Mesenchymal stem cell (in vitro differentiated cells and primary cell): ENCODE measurements at regions not wholly inside any gene's neighbourhood (a gene's known extent, or its start where the extent isn't known, plus 50 kb on each side); places are given as distances from the start of the nearest gene placed in this dataset.

Experiments
- DNase-seq: peaks from one replicate; pipeline ENCODE4 v3.0.0-alpha.2; 2013
- H2AFZ ChIP-seq: one replicate; pipeline ENCODE4 v1.6.1; 2013; ENCODE audit warnings: low read depth, mild to moderate bottlenecking, control low read depth, inconsistent platforms, low read length, moderate library complexity
- H2AK5ac ChIP-seq: 2 replicates; pipeline ENCODE4 v1.6.1; 2013; ENCODE audit warnings: low read length, moderate library complexity, mild to moderate bottlenecking, inconsistent platforms; ENCODE audit not compliant: severe bottlenecking
- H2BK120ac ChIP-seq: one replicate; pipeline ENCODE4 v1.6.1; 2013; ENCODE audit warnings: low read depth, mild to moderate bottlenecking, inconsistent platforms, low read length, moderate library complexity
- H2BK12ac ChIP-seq, 2 experiments: one replicate each; pipeline ENCODE4 v1.6.1; 2013; ENCODE audit warnings: inconsistent platforms in 2 of 2, low read length in 2 of 2, mild to moderate bottlenecking in 2 of 2, moderate library complexity in 2 of 2, control low read depth in 1 of 2
- H2BK15ac ChIP-seq: one replicate; pipeline ENCODE4 v1.6.1; 2013; ENCODE audit warnings: mild to moderate bottlenecking, low read depth, inconsistent platforms; ENCODE audit not compliant: poor library complexity, severe bottlenecking
- H2BK5ac ChIP-seq: 2 replicates; pipeline ENCODE4 v1.6.1; 2013; ENCODE audit warnings: low read depth, mild to moderate bottlenecking, low read length, control low read depth, inconsistent platforms; ENCODE audit not compliant: poor library complexity, severe bottlenecking
- H3K14ac ChIP-seq, 2 experiments: one replicate each; pipeline ENCODE4 v1.6.1; 2013; ENCODE audit warnings: inconsistent platforms in 2 of 2, low read length in 2 of 2, control low read depth in 1 of 2, mild to moderate bottlenecking in 1 of 2, moderate library complexity in 1 of 2
- H3K18ac ChIP-seq, 2 experiments: one replicate each; pipeline ENCODE4 v1.6.1; 2013; ENCODE audit warnings: inconsistent platforms in 2 of 2, low read length in 2 of 2, control low read depth in 1 of 2, low read depth in 1 of 2, mild to moderate bottlenecking in 1 of 2
- H3K23ac ChIP-seq, 2 experiments: one replicate each; pipeline ENCODE4 v1.6.1; 2013; ENCODE audit warnings: inconsistent platforms in 2 of 2, low read length in 2 of 2, mild to moderate bottlenecking in 2 of 2, moderate library complexity in 2 of 2, control low read depth in 1 of 2
- H3K27ac ChIP-seq: 2 replicates; pipeline ENCODE4 v1.5.1; 2013; ENCODE audit warnings: mild to moderate bottlenecking, moderate library complexity, low read length, control low read depth, inconsistent platforms; ENCODE audit not compliant: poor library complexity, severe bottlenecking
- H3K27me3 ChIP-seq, 2 experiments: 2 replicates each; pipeline versions ENCODE4 v1.6.1 to v1.7.0; 2013; ENCODE audit warnings: low read length in 2 of 2, mild to moderate bottlenecking in 2 of 2, moderate library complexity in 2 of 2, control low read depth in 1 of 2, inconsistent platforms in 1 of 2; ENCODE audit not compliant: control insufficient read depth in 1 of 2, insufficient read depth in 1 of 2
- H3K36me3 ChIP-seq, 2 experiments: 2 replicates each; pipeline versions ENCODE4 v1.6.1 to v1.7.0; 2013; ENCODE audit warnings: low read length in 2 of 2, control low read depth in 1 of 2, inconsistent platforms in 1 of 2, low read depth in 1 of 2, mild to moderate bottlenecking in 1 of 2; ENCODE audit not compliant: insufficient read depth in 2 of 2, control insufficient read depth in 1 of 2
- H3K4ac ChIP-seq, 2 experiments: one replicate each; pipeline ENCODE4 v1.6.1; 2013; ENCODE audit warnings: inconsistent platforms in 2 of 2, low read length in 2 of 2, mild to moderate bottlenecking in 2 of 2, moderate library complexity in 2 of 2, control low read depth in 1 of 2, low read depth in 1 of 2
- H3K4me1 ChIP-seq: 2 replicates; pipeline ENCODE4 v1.6.1; 2013; ENCODE audit warnings: low read depth, low read length, control low read depth; ENCODE audit not compliant: control insufficient read depth, insufficient read depth
- H3K4me2 ChIP-seq: 2 replicates; pipeline ENCODE4 v1.6.1; 2013; ENCODE audit warnings: low read length, mild to moderate bottlenecking, inconsistent platforms; ENCODE audit not compliant: poor library complexity, severe bottlenecking
- H3K4me3 ChIP-seq, 2 experiments: 2 replicates each; pipeline versions ENCODE4 v1.5.1 to v1.7.0; 2013; ENCODE audit warnings: low read length in 2 of 2, mild to moderate bottlenecking in 2 of 2, control low read depth in 1 of 2, low read depth in 1 of 2; ENCODE audit not compliant: insufficient read depth in 1 of 2
- H3K79me1 ChIP-seq: replicated peaks from 2 replicates; pipeline ENCODE4 v1.6.1; 2013; ENCODE audit warnings: mild to moderate bottlenecking, control low read depth, low read length, inconsistent platforms; ENCODE audit not compliant: poor library complexity, severe bottlenecking
- H3K9ac ChIP-seq: 2 replicates; pipeline ENCODE4 v1.7.0; 2013; ENCODE audit warnings: mild to moderate bottlenecking, low read length, moderate library complexity
- H3K9me3 ChIP-seq: 2 replicates; pipeline ENCODE4 v1.7.0; 2013; ENCODE audit warnings: mild to moderate bottlenecking, low read length; ENCODE audit not compliant: control insufficient read depth
- H4K8ac ChIP-seq: one replicate; pipeline ENCODE4 v1.6.1; 2013; ENCODE audit warnings: inconsistent platforms, mild to moderate bottlenecking, low read length, moderate library complexity
- H4K91ac ChIP-seq: one replicate; pipeline ENCODE4 v1.6.1; 2013; ENCODE audit warnings: mild to moderate bottlenecking, low read length, inconsistent platforms
- WGBS: methylation state at CpG from one replicate; pipeline ENCODE4 v1.1.7; 2013; ENCODE audit warnings: mixed read lengths; 5-methylcytosine and 5-hydroxymethylcytosine counted together

GRCh38 chr3:3594986-3595385, 204.2 kb upstream of the LRRN1 start:
- H2BK5ac ChIP-seq = no peak overlapping the region
- H3K4me1 ChIP-seq = no peaks in the 10 kb centered on the region
- no peak overlapping the region for H4K8ac ChIP-seq
- DNase-seq = no peak
- H3K27me3 ChIP-seq = no peaks in the 10 kb centered on the region
- no peak overlapping the region for H3K4me3 ChIP-seq
- H2AK5ac ChIP-seq = no peak overlapping the region
- WGBS = 81% methylated on average over 2 of the region's 3 CpGs
- H3K18ac ChIP-seq = no peak overlapping the region
- peaks cover 43% of the 10 kb centered on the region for H3K9me3 ChIP-seq
- no peak overlapping the region for H2AFZ ChIP-seq
- H2BK12ac ChIP-seq = no peak overlapping the region
- no peak overlapping the region for H3K4me2 ChIP-seq
- H2BK120ac ChIP-seq = no peak overlapping the region
- H3K14ac ChIP-seq = no peak overlapping the region
- no peak overlapping the region for H3K9ac ChIP-seq
- H4K91ac ChIP-seq = no peak overlapping the region
- no peak overlapping the region for H2BK15ac ChIP-seq
- H3K23ac ChIP-seq = no peak overlapping the region
- no peaks in the 10 kb centered on the region for H3K36me3 ChIP-seq
- H3K79me1 ChIP-seq = no peaks in the 10 kb centered on the region
- no peak overlapping the region for H3K27ac ChIP-seq
- no peak overlapping the region for H3K4ac ChIP-seq

- Histone ChIP-seq H3K36me3 (no peaks in the 10 kb centered on the region), H3K4me2 (no peak overlapping the region), H3K4me3 (no peak overlapping the region), H3K9me3 (peaks cover 31% of the 10 kb centered on the region), H3K27ac (no peak overlapping the region), H3K79me1 (no peaks in the 10 kb centered on the region), H4K91ac (no peak overlapping the region), H3K4ac (no peak overlapping the region), H2BK120ac (no peak overlapping the region), H3K23ac (no peak overlapping the region), H2AK5ac (no peak overlapping the region), H3K9ac (no peak overlapping the region), H3K4me1 (no peaks in the 10 kb centered on the region), H2BK15ac (no peak overlapping the region), H2AFZ (no peak overlapping the region), H4K8ac (no peak overlapping the region), H3K14ac (no peak overlapping the region), H2BK5ac (no peak overlapping the region), H3K27me3 (no peaks in the 10 kb centered on the region), H2BK12ac (no peak overlapping the region), H3K18ac (no peak overlapping the region)
- no peak for DNase-seq
- 61% methylated on average over 3 of the region's 3 CpGs for WGBS
Measured at GRCh38 chr3:3589715-3590130, 209.5 kb upstream of the LRRN1 start.

GRCh38 chr3:3587647-3587972, 211.6 kb upstream of the LRRN1 start:
- Histone ChIP-seq H4K91ac (no peak overlapping the region), H3K36me3 (no peaks in the 10 kb centered on the region), H3K18ac (no peak overlapping the region), H3K14ac (no peak overlapping the region), H3K9ac (no peak overlapping the region), H3K27ac (no peak overlapping the region), H2BK15ac (no peak overlapping the region), H4K8ac (no peak overlapping the region), H3K23ac (no peak overlapping the region), H3K4me2 (no peak overlapping the region), H3K4me1 (no peaks in the 10 kb centered on the region), H2BK120ac (no peak overlapping the region), H3K4me3 (no peak overlapping the region), H2BK5ac (no peak overlapping the region), H2AFZ (no peak overlapping the region), H2AK5ac (no peak overlapping the region), H3K79me1 (no peaks in the 10 kb centered on the region), H3K4ac (no peak overlapping the region), H3K9me3 (peaks cover 30% of the 10 kb centered on the region), H2BK12ac (no peak overlapping the region), H3K27me3 (no peaks in the 10 kb centered on the region)
- 90% methylated on average over 1 of the region's 4 CpGs for WGBS
- no peak for DNase-seq

GRCh38 chr3:3586843-3587646, 212.2 kb upstream of the LRRN1 start:
- H2AK5ac ChIP-seq = no peak overlapping the region
- H2BK15ac ChIP-seq = no peak overlapping the region
- H3K18ac ChIP-seq = no peak overlapping the region
- no peak overlapping the region for H3K4ac ChIP-seq
- peaks cover 31% of the 10 kb centered on the region for H3K9me3 ChIP-seq
- no peak overlapping the region for H2AFZ ChIP-seq
- H3K36me3 ChIP-seq = no peaks in the 10 kb centered on the region
- H3K23ac ChIP-seq = no peak overlapping the region
- no peak overlapping the region for H2BK5ac ChIP-seq
- no peak overlapping the region for H4K91ac ChIP-seq
- no peaks in the 10 kb centered on the region for H3K79me1 ChIP-seq
- H2BK12ac ChIP-seq = no peak overlapping the region
- no peak overlapping the region for H4K8ac ChIP-seq
- H3K27me3 ChIP-seq = no peaks in the 10 kb centered on the region
- H3K4me3 ChIP-seq = no peak overlapping the region
- DNase-seq = no peak
- H3K4me1 ChIP-seq = no peaks in the 10 kb centered on the region
- no peak overlapping the region for H3K4me2 ChIP-seq
- H3K9ac ChIP-seq = no peak overlapping the region
- 51% methylated on average over 7 of the region's 8 CpGs for WGBS
- H3K27ac ChIP-seq = no peak overlapping the region
- H2BK120ac ChIP-seq = no peak overlapping the region
- no peak overlapping the region for H3K14ac ChIP-seq
